ENCODE measurements at regions not wholly inside any gene's neighbourhood (a gene's known extent, or its start where the extent isn't known, plus 50 kb on each side); places are given as distances from the start of the nearest gene placed in this dataset.
A peak's percentile ranks its signal among the peaks of the same experiment; 100 is the strongest.

GRCh38 chr1:114318961-114319360 is 165.3 kb upstream of the SYT6 start:
- no peak overlapping the region for H3K4me2 ChIP-seq (ENCODE audit: insufficient read depth, low read length)
- no peaks in the 10 kb centered on the region for H3K9me1 ChIP-seq (ENCODE audit: control insufficient read depth, insufficient read depth, low read length)
- H3K79me2 ChIP-seq (ENCODE audit: control insufficient read depth, insufficient read depth, low read length) = no peaks in the 10 kb centered on the region
- DNase-seq (ENCODE audit: extremely low read depth in 1 of 4, low spot score in 3 of 4) = no peak
- TF ChIP-seq HNRNPK (IDR thresholded peaks at IDR 0.05; ENCODE audit: low read depth, low read length, poor library complexity, severe bottlenecking) = no peak
- intact Hi-C loops (cut with micrococcal nuclease) = no loop called here
- H4K20me1 ChIP-seq (replicated peaks; ENCODE audit: control insufficient read depth, insufficient read depth, low read length) = no peaks in the 10 kb centered on the region
- POLR2A ChIA-PET = no interaction called here
- in situ Hi-C loops (cut with MboI) = no loop called here
- FAIRE-seq = no peak
- peaks cover 2 to 4% of the 10 kb centered on the region in 2 experiments; a peak in 1 of 5 replicates for H3K27me3 ChIP-seq (ENCODE audit: control insufficient read depth in 2 of 2, insufficient read depth in 2 of 2, low read length in 2 of 2)
- no peaks in the 10 kb centered on the region for H3K9me3 ChIP-seq (replicated peaks; ENCODE audit: control insufficient read depth, insufficient read depth, low read depth, low read length)
- H2AFZ ChIP-seq (ENCODE audit: low read depth, low read length) = no peak overlapping the region
- 0% methylated on average over 2 of the region's 2 CpGs for WGBS (ENCODE audit: insufficient coverage, low coverage, missing lambda C conversion rate)
- H3K4me1 ChIP-seq (replicated peaks in 1 of 2; ENCODE audit: control insufficient read depth in 2 of 2, insufficient read depth in 2 of 2, low read length in 2 of 2) = no peaks in the 10 kb centered on the region
- no peak overlapping the region for H3K4me3 ChIP-seq
- no peak overlapping the region for H3K27ac ChIP-seq (ENCODE audit: extremely low read depth, low read depth, low read length)
- H3K36me3 ChIP-seq (ENCODE audit: control insufficient read depth, insufficient read depth, low read length) = no peaks in the 10 kb centered on the region
- no peak overlapping the region for H3K9ac ChIP-seq (ENCODE audit: insufficient read depth in 1 of 2, low read depth in 2 of 2, low read length in 2 of 2)
- ATAC-seq = no peak
- CTCF ChIA-PET (ENCODE audit: low intra/inter-chr PET ratio) = no interaction called here
- BruUV-seq (replicated peaks) = no TSS peak

GRCh38 chr1:114316204-114316603 is 162.5 kb upstream of the SYT6 start:
- Histone ChIP-seq H3K9me3 (replicated peaks; ENCODE audit: control insufficient read depth, insufficient read depth, low read depth, low read length) (no peaks in the 10 kb centered on the region), H3K4me3 (no peak overlapping the region), H4K20me1 (replicated peaks; ENCODE audit: control insufficient read depth, insufficient read depth, low read length) (no peaks in the 10 kb centered on the region), H2AFZ (ENCODE audit: low read depth, low read length) (peak overlapping the region; percentile 20), H3K27ac (ENCODE audit: extremely low read depth, low read depth, low read length) (no peak overlapping the region), H3K36me3 (ENCODE audit: control insufficient read depth, insufficient read depth, low read length) (no peaks in the 10 kb centered on the region), H3K79me2 (ENCODE audit: control insufficient read depth, insufficient read depth, low read length) (no peaks in the 10 kb centered on the region), H3K27me3 (ENCODE audit: control insufficient read depth in 2 of 2, insufficient read depth in 2 of 2, low read length in 2 of 2) (peaks cover 2 to 3% of the 10 kb centered on the region in 2 experiments; a peak in 1 of 5 replicates), H3K4me2 (ENCODE audit: insufficient read depth, low read length) (no peak overlapping the region), H3K4me1 (replicated peaks in 1 of 2; ENCODE audit: control insufficient read depth in 2 of 2, insufficient read depth in 2 of 2, low read length in 2 of 2) (no peaks in the 10 kb centered on the region), H3K9me1 (ENCODE audit: control insufficient read depth, insufficient read depth, low read length) (no peaks in the 10 kb centered on the region), H3K9ac (ENCODE audit: insufficient read depth in 1 of 2, low read depth in 2 of 2, low read length in 2 of 2) (no peak overlapping the region)
- DNase-seq (ENCODE audit: extremely low read depth in 1 of 4, low spot score in 3 of 4) (no peak), FAIRE-seq (peak; percentile 6), ATAC-seq (peak; percentile 57; the same call in 1 of the 3 replicates)
- TF ChIP-seq NR0B1 (IDR thresholded peaks at IDR 0.05; ENCODE audit: partially characterized antibody) (no peak), GMEB1 (CRISPR knock-in tag; IDR thresholded peaks at IDR 0.05) (no peak), ZNF217 (CRISPR knock-in tag; IDR thresholded peaks at IDR 0.05) (no peak), ZNF431 (CRISPR knock-in tag; IDR thresholded peaks at IDR 0.05) (no peak), ZKSCAN8 (CRISPR knock-in tag; IDR thresholded peaks at IDR 0.05) (no peak), CTCF (IDR thresholded peaks at IDR 0.05 in 2 of 3, conservative IDR thresholded peaks at IDR 0.05 in 1 of 3; ENCODE audit: insufficient read depth in 2 of 3, low read depth in 1 of 3, low read length in 3 of 3) (peak in 1 of 3 experiments; percentile 15; a peak in 1 of 6 replicates)
- in situ Hi-C loops (cut with MboI) = no loop called here
- 44% methylated on average over 3 of the region's 3 CpGs for WGBS (ENCODE audit: insufficient coverage, low coverage, missing lambda C conversion rate)
- BruUV-seq (replicated peaks) = no TSS peak
- CTCF ChIA-PET (ENCODE audit: low intra/inter-chr PET ratio) = no interaction called here
- intact Hi-C loops (cut with micrococcal nuclease) = no loop called here
- POLR2A ChIA-PET = no interaction called here

Measured in K562 (cell line).